NCI-H2029 treated with DMSO at 0.1 percent for 48 hours (cell line): ENCODE measurements at regions not wholly inside any gene's neighbourhood (a gene's known extent, or its start where the extent isn't known, plus 50 kb on each side); places are given as distances from the start of the nearest gene placed in this dataset.

Experiments used
- DNase-seq: peaks from one replicate; lab custom pipeline; 2025; lab: John Stamatoyannopoulos, UW

GRCh38 chr3:161444694-161445077 is 51.9 kb upstream of the OTOL1 start:
- no peak for DNase-seq

- no peak for DNase-seq
These were observed 52.5 kb upstream of the OTOL1 start for GRCh38 chr3:161443921-161444693.

GRCh38 chr3:161430307-161430706 is 59.0 kb upstream of the SPTSSB start:
- no peak for DNase-seq

- no peak for DNase-seq
These were observed 56.0 kb upstream of the SPTSSB start for GRCh38 chr3:161427347-161427746.

GRCh38 chr3:161426758-161427157 is 55.4 kb upstream of the SPTSSB start:
- no peak for DNase-seq

- DNase-seq, result peak; percentile 61
These were observed 52.7 kb upstream of the SPTSSB start for GRCh38 chr3:161423911-161424522.

- DNase-seq, result no peak
These were observed 50.9 kb upstream of the SPTSSB start for GRCh38 chr3:161422171-161422700.
